Lower leg skin (tissue), 4 donors: ENCODE measurements at regions not wholly inside any gene's neighbourhood (a gene's known extent, or its start where the extent isn't known, plus 50 kb on each side); places are given as distances from the start of the nearest gene placed in this dataset.

Source experiments
- DNase-seq, 2 donors: peaks; one replicate each; pipeline ENCODE4 v3.0.0-alpha.2; 2019; ENCODE audit warnings: low spot score in 2 of 2
- H3K4me3 ChIP-seq: fragments of 200-600 bp; sonication (generic); 2 replicates; pipeline ENCODE4 v1.5.1; 2017; ENCODE audit warnings: mild to moderate bottlenecking, low read depth; ENCODE audit not compliant: poor library complexity, severe bottlenecking
- CTCF ChIP-seq, 3 donors: fragments of 450-650 bp; IDR thresholded peaks; one replicate each; pipeline ENCODE4 v1.5.1; 2016; ENCODE audit warnings: antibody characterized with exemption in 3 of 3, mild to moderate bottlenecking in 3 of 3, moderate library complexity in 2 of 3
- POLR2A ChIP-seq, 2 donors: fragments of 450-650 bp; IDR thresholded peaks; one replicate each; pipeline ENCODE4 v1.6.1; 2016 to 2017; ENCODE audit warnings: antibody characterized with exemption in 2 of 2, mild to moderate bottlenecking in 1 of 2, moderate library complexity in 1 of 2
- intact Hi-C: fragments of 100-400 bp; cut with DNase I; formaldehyde crosslinking; loops from one replicate; pipeline ENCODE4 v1.15.0; 2023; ENCODE audit warnings: low total_unique reads

DNA sequence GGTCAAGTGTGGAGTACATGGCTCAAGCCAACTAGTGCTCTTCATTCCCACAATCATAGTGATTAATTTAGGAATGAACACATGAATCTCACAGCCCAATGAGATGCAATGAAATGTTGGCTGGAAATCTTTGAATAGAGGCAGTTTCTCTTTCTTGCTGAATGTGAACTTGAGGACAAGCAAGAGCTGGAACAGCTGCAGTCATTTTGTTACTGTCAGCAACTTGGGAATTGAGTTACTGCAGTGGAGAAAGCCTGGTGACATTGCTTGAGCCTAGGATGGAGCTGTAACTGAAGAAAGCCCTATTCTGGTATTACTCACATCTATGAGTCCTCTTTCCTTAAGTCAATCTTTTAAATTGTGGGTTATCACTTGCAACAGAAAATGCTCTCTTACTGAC is 62.3 kb downstream of the YIPF5 start:
- DNase-seq, result no peak
- TF ChIP-seq CTCF (IDR thresholded peaks at IDR 0.05) (no peak), POLR2A (IDR thresholded peaks at IDR 0.05) (no peak)
- intact Hi-C loops, result no loop called here
- no peak overlapping the region for H3K4me3 ChIP-seq
